ENCODE measurements at regions not wholly inside any gene's neighbourhood (a gene's known extent, or its start where the extent isn't known, plus 50 kb on each side); places are given as distances from the start of the nearest gene placed in this dataset.

- H3K4me3 ChIP-seq (ENCODE audit: low read depth in 2 of 2, low read length in 1 of 2), result no peak overlapping the region
- H3K4me2 ChIP-seq, result no peak overlapping the region
- H4K20me1 ChIP-seq (ENCODE audit: insufficient read depth), result no peaks in the 10 kb centered on the region
- H2AFZ ChIP-seq (ENCODE audit: low read depth), result no peak overlapping the region
- TF ChIP-seq YY1 (IDR thresholded peaks at IDR 0.05; ENCODE audit: low read depth) (no peak), ELF1 (IDR thresholded peaks at IDR 0.05) (no peak), USF1 (IDR thresholded peaks at IDR 0.05; ENCODE audit: borderline replicate concordance, low read depth) (no peak), NFIC (IDR thresholded peaks at IDR 0.05; ENCODE audit: borderline replicate concordance) (no peak), TAF1 (IDR thresholded peaks at IDR 0.05; ENCODE audit: borderline replicate concordance, low read depth, low read length) (no peak), POLR2AphosphoS5 (IDR thresholded peaks at IDR 0.05; ENCODE audit: low read depth, low read length) (no peak), FOXM1 (IDR thresholded peaks at IDR 0.05; ENCODE audit: low read depth) (no peak), JUND (IDR thresholded peaks at IDR 0.05) (no peak), IRF3 (IDR thresholded peaks at IDR 0.05; ENCODE audit: low read depth, low read length) (no peak), CTCF (IDR thresholded peaks at IDR 0.05) (no peak)
- H3K79me2 ChIP-seq (ENCODE audit: insufficient read depth), result no peaks in the 10 kb centered on the region
- H3K9me2 ChIP-seq, result no peaks in the 10 kb centered on the region
- no peaks in the 10 kb centered on the region for H3K36me3 ChIP-seq (replicated peaks in 1 of 2; ENCODE audit: control insufficient read depth in 1 of 2, insufficient read depth in 2 of 2, low read length in 1 of 2)
- H3K27ac ChIP-seq (ENCODE audit: low read depth in 2 of 2, low read length in 1 of 2), result no peak overlapping the region
- H3K27me3 ChIP-seq (ENCODE audit: insufficient read depth), result no peaks in the 10 kb centered on the region
- H3K9ac ChIP-seq, result no peak overlapping the region
- 0% methylated on average over 1 of the region's 1 CpG for WGBS (ENCODE audit: low lambda C conversion rate)
- DNase-seq, result no peak
- H3K4me1 ChIP-seq (ENCODE audit: control insufficient read depth in 1 of 2, insufficient read depth in 2 of 2, low read depth in 1 of 2, low read length in 1 of 2), result no peaks in the 10 kb centered on the region; a peak in 1 of 4 replicates
- CTCF ChIA-PET, result interaction anchor here (1.0 kb wide), 2 partner anchors 9 to 14 kb away, joined by 3 read pairs; no protein-coding TSS in a partner anchor
- no peaks in the 10 kb centered on the region for H3F3A ChIP-seq (replicated peaks; ENCODE audit: insufficient read depth)
- POLR2A ChIA-PET, result no interaction called here
- H3K9me3 ChIP-seq, result no peaks in the 10 kb centered on the region
Measured at GRCh38 chr6:115750292-115750691, 310.4 kb downstream of the FRK start.

- H2AFZ ChIP-seq (ENCODE audit: low read depth), result no peak overlapping the region
- no peaks in the 10 kb centered on the region for H3K27me3 ChIP-seq (ENCODE audit: insufficient read depth)
- no peaks in the 10 kb centered on the region for H3K9me2 ChIP-seq
- H4K20me1 ChIP-seq (ENCODE audit: insufficient read depth), result no peaks in the 10 kb centered on the region
- no peaks in the 10 kb centered on the region for H3K9me3 ChIP-seq
- no peaks in the 10 kb centered on the region; a peak in 1 of 4 replicates for H3K4me1 ChIP-seq (ENCODE audit: control insufficient read depth in 1 of 2, insufficient read depth in 2 of 2, low read depth in 1 of 2, low read length in 1 of 2)
- 0% methylated on average over 1 of the region's 1 CpG for WGBS (ENCODE audit: low lambda C conversion rate)
- H3K36me3 ChIP-seq (replicated peaks in 1 of 2; ENCODE audit: control insufficient read depth in 1 of 2, insufficient read depth in 2 of 2, low read length in 1 of 2), result no peaks in the 10 kb centered on the region
- H3F3A ChIP-seq (replicated peaks; ENCODE audit: insufficient read depth), result no peaks in the 10 kb centered on the region
- ChIA-PET CTCF (no interaction called here), POLR2A (no interaction called here)
- H3K4me3 ChIP-seq (ENCODE audit: low read depth in 2 of 2, low read length in 1 of 2), result no peak overlapping the region
- H3K9ac ChIP-seq, result no peak overlapping the region
- no peak overlapping the region for H3K27ac ChIP-seq (ENCODE audit: low read depth in 2 of 2, low read length in 1 of 2)
- no peak overlapping the region for H3K4me2 ChIP-seq
- no peaks in the 10 kb centered on the region for H3K79me2 ChIP-seq (ENCODE audit: insufficient read depth)
- no peak for DNase-seq
- no peak for TF ChIP-seq YY1 (IDR thresholded peaks at IDR 0.05; ENCODE audit: low read depth)
- TF ChIP-seq RCOR1 (IDR thresholded peaks at IDR 0.05; ENCODE audit: low read length), result no peak
- TF ChIP-seq RAD21 (IDR thresholded peaks at IDR 0.05; ENCODE audit: low read length), result no peak
- no peak for TF ChIP-seq EP300 (IDR thresholded peaks at IDR 0.05; ENCODE audit: borderline replicate concordance in 1 of 2, low read depth in 1 of 2, low read length in 1 of 2)
- no peak for TF ChIP-seq REST (IDR thresholded peaks at IDR 0.05; ENCODE audit: low read depth, low read length)
- TF ChIP-seq SMC3 (IDR thresholded peaks at IDR 0.05; ENCODE audit: low read depth, low read length), result no peak
- TF ChIP-seq ZBTB33 (IDR thresholded peaks at IDR 0.05; ENCODE audit: borderline replicate concordance, low read depth), result no peak
- TF ChIP-seq RXRA (IDR thresholded peaks at IDR 0.05; ENCODE audit: borderline replicate concordance, low read depth), result no peak
- TF ChIP-seq POLR2AphosphoS5 (IDR thresholded peaks at IDR 0.05; ENCODE audit: low read depth, low read length), result no peak
- no peak for TF ChIP-seq JUND (IDR thresholded peaks at IDR 0.05)
- TF ChIP-seq MAX (IDR thresholded peaks at IDR 0.05; ENCODE audit: low read depth), result no peak
- no peak for TF ChIP-seq FOSL2 (IDR thresholded peaks at IDR 0.05; ENCODE audit: borderline replicate concordance, low read depth)
- TF ChIP-seq ELF1 (IDR thresholded peaks at IDR 0.05), result no peak
Measured at GRCh38 chr6:115747719-115748118, 313.0 kb downstream of the FRK start.

All from SK-N-SH (cell line).